IMR-90 (cell line): ENCODE measurements at regions not wholly inside any gene's neighbourhood (a gene's known extent, or its start where the extent isn't known, plus 50 kb on each side); places are given as distances from the start of the nearest gene placed in this dataset.

ENCODE experiments used
- FOS ChIP-seq: fragments of 150-350 bp; IDR thresholded peaks from 2 replicates; pipeline ENCODE4 v1.6.1; 2016; ENCODE audit warnings: low read depth, low read length
- TF ChIP-seq, protein P1 (sequence below): conservative IDR thresholded peaks from 2 replicates; pipeline ENCODE4 v1.5.1; 2012; ENCODE audit warnings: mild to moderate bottlenecking, low read depth, low read length, improper control_type of control experiment

DNA sequence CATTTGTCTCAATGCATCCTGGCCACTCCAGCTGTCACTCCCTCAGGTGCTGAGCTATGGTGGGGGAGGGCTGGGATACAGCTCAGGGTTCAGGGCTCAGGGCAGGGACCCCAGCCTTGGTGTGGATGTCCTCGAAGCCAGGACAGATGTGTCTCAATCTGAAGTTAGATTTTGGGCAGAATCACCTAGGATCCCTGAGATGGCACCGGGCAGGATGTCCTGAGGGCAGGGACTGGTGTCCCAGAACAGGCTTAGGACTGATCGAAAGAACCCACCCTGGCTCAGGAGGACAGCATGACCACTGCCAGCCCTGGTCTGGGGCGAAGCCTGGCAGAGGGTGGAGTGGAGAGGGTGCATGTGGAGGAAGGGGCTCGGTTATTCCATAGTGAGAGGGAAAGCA, 96.8 kb upstream of the THY1 start:
- TF ChIP-seq, protein P1, sequence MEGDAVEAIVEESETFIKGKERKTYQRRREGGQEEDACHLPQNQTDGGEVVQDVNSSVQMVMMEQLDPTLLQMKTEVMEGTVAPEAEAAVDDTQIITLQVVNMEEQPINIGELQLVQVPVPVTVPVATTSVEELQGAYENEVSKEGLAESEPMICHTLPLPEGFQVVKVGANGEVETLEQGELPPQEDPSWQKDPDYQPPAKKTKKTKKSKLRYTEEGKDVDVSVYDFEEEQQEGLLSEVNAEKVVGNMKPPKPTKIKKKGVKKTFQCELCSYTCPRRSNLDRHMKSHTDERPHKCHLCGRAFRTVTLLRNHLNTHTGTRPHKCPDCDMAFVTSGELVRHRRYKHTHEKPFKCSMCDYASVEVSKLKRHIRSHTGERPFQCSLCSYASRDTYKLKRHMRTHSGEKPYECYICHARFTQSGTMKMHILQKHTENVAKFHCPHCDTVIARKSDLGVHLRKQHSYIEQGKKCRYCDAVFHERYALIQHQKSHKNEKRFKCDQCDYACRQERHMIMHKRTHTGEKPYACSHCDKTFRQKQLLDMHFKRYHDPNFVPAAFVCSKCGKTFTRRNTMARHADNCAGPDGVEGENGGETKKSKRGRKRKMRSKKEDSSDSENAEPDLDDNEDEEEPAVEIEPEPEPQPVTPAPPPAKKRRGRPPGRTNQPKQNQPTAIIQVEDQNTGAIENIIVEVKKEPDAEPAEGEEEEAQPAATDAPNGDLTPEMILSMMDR, result no peak
- TF ChIP-seq FOS, result no peak
